K562 (cell line): ENCODE measurements at regions not wholly inside any gene's neighbourhood (a gene's known extent, or its start where the extent isn't known, plus 50 kb on each side); places are given as distances from the start of the nearest gene placed in this dataset.

Experiments
- ATAC-seq: fragments of 200-7000 bp; cut with Tn5 transposase; 3 replicates; pipeline ENCODE4 v1.9.1; 2020; ENCODE audit warnings: moderate library complexity
- BruUV-seq: library from RNA; stranded (reverse); fragments of 400-500 nt; replicated peaks from 2 replicates; lab custom pipeline; 2021; lab: Mats Ljungman, UMichigan
- CTCF ChIA-PET: fragments of 300-600 bp; formaldehyde crosslinking; extraction: SDS; loops from one replicate; lab custom pipeline; 2021; ENCODE audit warnings: low intra/inter-chr PET ratio; lab: Yijun Ruan, JAX
- POLR2A ChIA-PET: fragments of 300-600, 350-650 bp; sonication (Branson Sonifier 250); formaldehyde crosslinking; extraction: SDS; loops from one replicate; lab custom pipeline; 2021; ENCODE audit warnings: antibody characterized with exemption, inconsistent platforms; lab: Yijun Ruan, JAX
- DNase-seq, 4 experiments: peaks; one replicate each; pipeline versions ENCODE4 v3.0.0 to v3.0.0-alpha.2; 2011 to 2018; ENCODE audit warnings: low spot score in 3 of 4, mixed read lengths in 3 of 4; ENCODE audit errors: extremely low read depth in 1 of 4
- FAIRE-seq: peaks from 2 replicates; lab custom pipeline; 2011; peaks lifted over from hg19 to GRCh38; lab: Jason Lieb, UNC
- H2AFZ ChIP-seq: 2 replicates; pipeline ENCODE4 v1.6.0; 2011; ENCODE audit warnings: low read depth, low read length, control low read depth, inconsistent platforms
- H3K27ac ChIP-seq: fragments of 200-600 bp; 3 replicates; pipeline ENCODE4 v1.8.0; 2011; ENCODE audit warnings: low read depth, mild to moderate bottlenecking, control low read depth, inconsistent platforms, low read length, moderate library complexity, mixed read lengths; ENCODE audit errors: extremely low read depth
- H3K27me3 ChIP-seq, 2 experiments: fragments of 300-600 bp in 1 of 2; 2 replicates in 1 of 2; 3 replicates in 1 of 2; pipeline versions ENCODE4 v1.6.0 to v1.8.0; 2011; ENCODE audit warnings: inconsistent platforms in 2 of 2, low read length in 2 of 2, mild to moderate bottlenecking in 1 of 2, mixed read lengths in 1 of 2, moderate library complexity in 1 of 2; ENCODE audit not compliant: control insufficient read depth in 2 of 2, insufficient read depth in 2 of 2
- H3K36me3 ChIP-seq: fragments of 300-600 bp; 3 replicates; pipeline ENCODE4 v1.8.0; 2011; ENCODE audit warnings: mild to moderate bottlenecking, low read length, inconsistent platforms; ENCODE audit not compliant: control insufficient read depth, insufficient read depth
- H3K4me1 ChIP-seq, 2 experiments: fragments of 200-600 bp in 1 of 2; replicated peaks in 1 of 2; 2 replicates in 1 of 2; 3 replicates in 1 of 2; pipeline versions ENCODE4 v1.5.1 to v1.8.0; 2011; ENCODE audit warnings: inconsistent platforms in 2 of 2, low read length in 2 of 2, mild to moderate bottlenecking in 1 of 2, mixed read lengths in 1 of 2, moderate library complexity in 1 of 2; ENCODE audit not compliant: control insufficient read depth in 2 of 2, insufficient read depth in 2 of 2
- H3K4me2 ChIP-seq: 2 replicates; pipeline ENCODE4 v1.6.1; 2011; ENCODE audit warnings: low read length, control low read depth, inconsistent platforms, mixed read lengths; ENCODE audit not compliant: insufficient read depth
- H3K4me3 ChIP-seq: fragments of 200-600 bp; sonication (generic), shearing (Covaris generic); 2 replicates; pipeline ENCODE4 v1.5.1; 2016; ENCODE audit warnings: control low read depth, inconsistent platforms
- H3K79me2 ChIP-seq: fragments of 200-600 bp; 3 replicates; pipeline ENCODE4 v1.8.0; 2011; ENCODE audit warnings: low read length, inconsistent platforms; ENCODE audit not compliant: control insufficient read depth, insufficient read depth
- H3K9ac ChIP-seq, 2 experiments: 2 replicates each; pipeline versions ENCODE4 v1.6.0 to v1.6.1; 2011; ENCODE audit warnings: low read depth in 2 of 2, low read length in 2 of 2, control low read depth in 1 of 2, inconsistent platforms in 1 of 2, mild to moderate bottlenecking in 1 of 2, mixed read lengths in 1 of 2; ENCODE audit not compliant: insufficient read depth in 1 of 2
- H3K9me1 ChIP-seq: one replicate; pipeline ENCODE4 v1.6.0; 2011; ENCODE audit warnings: inconsistent platforms, mild to moderate bottlenecking, low read length, moderate library complexity; ENCODE audit not compliant: control insufficient read depth, insufficient read depth
- H3K9me3 ChIP-seq: replicated peaks from 2 replicates; pipeline ENCODE4 v1.5.1; 2011; ENCODE audit warnings: low read depth, low read length, inconsistent platforms; ENCODE audit not compliant: control insufficient read depth, insufficient read depth
- H4K20me1 ChIP-seq: replicated peaks from 2 replicates; pipeline ENCODE4 v1.6.1; 2011; ENCODE audit warnings: low read length, inconsistent platforms, mixed read lengths; ENCODE audit not compliant: control insufficient read depth, insufficient read depth
- CEBPB ChIP-seq: fragments of 450-650 bp; IDR thresholded peaks from 2 replicates; pipeline ENCODE4 v1.6.1; 2016; ENCODE audit warnings: missing genetic modification characterization, missing compliant biosample characterization
- DNMT1 ChIP-seq: fragments of 450-650 bp; IDR thresholded peaks from 2 replicates; pipeline ENCODE4 v1.6.1; 2016; ENCODE audit warnings: antibody characterized with exemption, mild to moderate bottlenecking
- ERF ChIP-seq: fragments of 450-650 bp; formaldehyde crosslinking; IDR thresholded peaks from 2 replicates; pipeline ENCODE4 v1.4.0; 2020; ENCODE audit warnings: mild to moderate bottlenecking, mixed read lengths
- GABPA ChIP-seq: fragments of 200-800 bp; sonication (Bioruptor generic); conservative IDR thresholded peaks from 2 replicates; pipeline ENCODE4 v1.6.1; 2016; ENCODE audit warnings: low read depth, missing genetic modification characterization, missing compliant biosample characterization
- HEY1 ChIP-seq: fragments of 250-450 bp; sonication (Bioruptor Pico); IDR thresholded peaks from 2 replicates; pipeline ENCODE4 v1.5.0; 2020; ENCODE audit warnings: mild to moderate bottlenecking, moderate library complexity, borderline replicate concordance
- ILK ChIP-seq: fragments of 450-650 bp; IDR thresholded peaks from 2 replicates; pipeline ENCODE4 v1.6.1; 2016; ENCODE audit warnings: missing genetic modification characterization, low read depth, mild to moderate bottlenecking, missing compliant biosample characterization, moderate library complexity, borderline replicate concordance
- JUND ChIP-seq, 2 experiments: IDR thresholded peaks; 2 replicates in 1 of 2; 3 replicates in 1 of 2; pipeline ENCODE4 v1.6.1; 2011; ENCODE audit warnings: borderline replicate concordance in 2 of 2, low read depth in 2 of 2, low read length in 2 of 2, improper control_type of control experiment in 1 of 2, missing biosample characterization in 1 of 2, missing genetic modification characterization in 1 of 2, missing genetic modification reagents in 1 of 2
- PHF21A ChIP-seq: fragments of 450-650 bp; IDR thresholded peaks from 2 replicates; pipeline ENCODE4 v1.6.1; 2017; ENCODE audit warnings: low read depth, borderline replicate concordance
- PRPF4 ChIP-seq: fragments of 200-400 bp; formaldehyde crosslinking; IDR thresholded peaks from one replicate; pipeline ENCODE4 v1.6.1; 2017; ENCODE audit warnings: low read length, low read depth, mild to moderate bottlenecking; ENCODE audit not compliant: insufficient read depth, poor library complexity, severe bottlenecking
- RUNX1 ChIP-seq: sonication (generic); IDR thresholded peaks from 2 replicates; pipeline ENCODE4 v1.6.1; 2016; ENCODE audit warnings: antibody characterized with exemption, low read depth
- SAFB ChIP-seq: fragments of 200-400 bp; formaldehyde crosslinking; IDR thresholded peaks from 2 replicates; pipeline ENCODE4 v1.6.1; 2017; ENCODE audit warnings: low read depth, low read length, borderline replicate concordance
- SFPQ ChIP-seq: fragments of 200-400 bp; formaldehyde crosslinking; IDR thresholded peaks from 2 replicates; pipeline ENCODE4 v1.6.1; 2017; ENCODE audit warnings: mild to moderate bottlenecking, low read depth, low read length, moderate library complexity
- SREBF1 ChIP-seq: fragments of 150-350 bp; IDR thresholded peaks from 2 replicates; pipeline ENCODE4 v1.6.1; 2014; ENCODE audit warnings: antibody characterized with exemption, low read depth, low read length, borderline replicate concordance
- TRIM28 ChIP-seq: fragments of 450-650 bp; IDR thresholded peaks from 2 replicates; pipeline ENCODE4 v1.6.1; 2017
- U2AF2 ChIP-seq: fragments of 200-400 bp; formaldehyde crosslinking; optimal IDR thresholded peaks from 2 replicates; pipeline ENCODE3; 2017; ENCODE audit warnings: low read depth, mild to moderate bottlenecking, low read length
- ZC3H4 ChIP-seq: sonication (generic); formaldehyde crosslinking; IDR thresholded peaks from 2 replicates; pipeline ENCODE4 v1.9.0; 2021; ENCODE audit warnings: missing genetic modification reagents, borderline replicate concordance
- ZKSCAN8 ChIP-seq: fragments of 200-800 bp; sonication (Bioruptor generic); IDR thresholded peaks from 2 replicates; pipeline ENCODE4 v1.6.1; 2016; ENCODE audit warnings: missing genetic modification characterization, missing compliant biosample characterization
- ZNF263 ChIP-seq: sonication (generic); formaldehyde crosslinking; IDR thresholded peaks from 2 replicates; pipeline ENCODE4 v1.8.0; 2022; ENCODE audit warnings: mild to moderate bottlenecking, missing genetic modification reagents, borderline replicate concordance
- ZNF444 ChIP-seq: fragments of 250-450 bp; sonication (Bioruptor Pico); IDR thresholded peaks from 2 replicates; pipeline ENCODE4 v1.4.0; 2020; ENCODE audit warnings: mild to moderate bottlenecking, moderate library complexity
- ZNF449 ChIP-seq: fragments of 250-450 bp; sonication (Bioruptor Pico); IDR thresholded peaks from 2 replicates; pipeline ENCODE4 v1.8.0; 2022; ENCODE audit warnings: moderate library complexity, mild to moderate bottlenecking, inconsistent platforms
- WGBS: fragments of 100-300 bp; shearing (Covaris generic); methylation state at CpG from one replicate; pipeline ENCODE4 v1.1.6; 2016; ENCODE audit warnings: low coverage, mixed read lengths; ENCODE audit not compliant: insufficient coverage; ENCODE audit errors: missing lambda C conversion rate; 5-methylcytosine and 5-hydroxymethylcytosine counted together
- in situ Hi-C: fragments of 300-500 bp; cut with MboI; formaldehyde crosslinking; loops from 4 replicates; pipeline ENCODE4 v1.15.0; 2018; ENCODE audit warnings: inconsistent platforms, mixed read lengths
- intact Hi-C: fragments of 100-400 bp; cut with micrococcal nuclease; formaldehyde crosslinking; loops from 2 replicates; pipeline ENCODE4 v1.14.2; 2022

- TF ChIP-seq ERF (CRISPR knock-in tag), result no peak
- no peak for TF ChIP-seq CEBPB (tag)
- TF ChIP-seq ZNF263, result no peak
- TF ChIP-seq RUNX1, result no peak
- TF ChIP-seq PRPF4, result no peak
- TF ChIP-seq HEY1 (CRISPR knock-in tag), result no peak
- no peak for TF ChIP-seq JUND (IDR thresholded peaks at IDR 0.05; ENCODE audit: borderline replicate concordance, low read depth, low read length)
- no peak for TF ChIP-seq JUND (tag; IDR thresholded peaks at IDR 0.05; ENCODE audit: borderline replicate concordance, low read depth, low read length)
- no peak for TF ChIP-seq TRIM28
- no peak for TF ChIP-seq ZKSCAN8 (CRISPR knock-in tag)
These were observed 767.3 kb upstream of the TENM3 start (continued) for GRCh38 chr4:181475781-181476507.

GRCh38 chr4:181476508-181476890 lies 766.7 kb upstream of the TENM3 start:
- no peak overlapping the region for H3K27ac ChIP-seq
- H3K27me3 ChIP-seq, result no peaks in the 10 kb centered on the region
- no peak overlapping the region for H3K9ac ChIP-seq
- no peak overlapping the region for H2AFZ ChIP-seq
- ATAC-seq (no peak), DNase-seq (no peak), FAIRE-seq (no peak)
- intact Hi-C loops, result no loop called here
- no peaks in the 10 kb centered on the region for H3K36me3 ChIP-seq
- BruUV-seq, result no TSS peak
- no peak overlapping the region for H3K4me3 ChIP-seq
- in situ Hi-C loops, result no loop called here
- H3K4me1 ChIP-seq, result no peaks in the 10 kb centered on the region
- ChIA-PET CTCF (no interaction called here), POLR2A (no interaction called here)
- no peaks in the 10 kb centered on the region for H3K79me2 ChIP-seq
- WGBS, result 0% methylated on average over 2 of the region's 2 CpGs
- no peaks in the 10 kb centered on the region for H3K9me3 ChIP-seq
- no peaks in the 10 kb centered on the region for H4K20me1 ChIP-seq
- H3K4me2 ChIP-seq, result no peak overlapping the region
- no peaks in the 10 kb centered on the region for H3K9me1 ChIP-seq
- TF ChIP-seq PHF21A, result no peak
- no peak for TF ChIP-seq ILK (tag)
- TF ChIP-seq DNMT1, result no peak
- TF ChIP-seq SFPQ, result no peak
- TF ChIP-seq U2AF2, result no peak
- TF ChIP-seq GABPA (tag), result no peak
- no peak for TF ChIP-seq SAFB
- TF ChIP-seq ZNF449 (CRISPR knock-in tag), result no peak
- TF ChIP-seq ZC3H4 (CRISPR knock-in tag), result no peak
- no peak for TF ChIP-seq ZNF444 (CRISPR knock-in tag)
- TF ChIP-seq CEBPB (tag), result no peak
- TF ChIP-seq SREBF1, result no peak
